Endothelial cell of umbilical vein (primary cell): ENCODE measurements at regions not wholly inside any gene's neighbourhood (a gene's known extent, or its start where the extent isn't known, plus 50 kb on each side); places are given as distances from the start of the nearest gene placed in this dataset.
"Not testable (repeated sequence)": the region's sequence is repeated elsewhere in the genome, so short reads cannot be mapped to it uniquely, and the experiment has no call there.

ENCODE experiments used
- CTCF ChIP-seq, 2 donors: IDR thresholded peaks; 1 replicate in 1 of 2; 2 replicates in 1 of 2; pipeline ENCODE4 v1.5.1; 2011; ENCODE audit warnings: low read length in 2 of 2, mild to moderate bottlenecking in 2 of 2, moderate library complexity in 2 of 2, control low read depth in 1 of 2, inconsistent platforms in 1 of 2, low read depth in 1 of 2; ENCODE audit not compliant: insufficient read depth in 1 of 2; ENCODE audit errors: extremely low read depth in 1 of 2
- EZH2 ChIP-seq: IDR thresholded peaks from 2 replicates; pipeline ENCODE4 v1.6.1; 2012; ENCODE audit warnings: borderline replicate concordance, low read depth, mild to moderate bottlenecking, moderate library complexity, low read length, inconsistent platforms; ENCODE audit not compliant: severe bottlenecking
- JUN ChIP-seq: IDR thresholded peaks from 2 replicates; pipeline ENCODE4 v1.6.1; 2011; ENCODE audit warnings: borderline replicate concordance, low read depth; ENCODE audit not compliant: insufficient read length, insufficient read depth

- not testable (repeated sequence) for TF ChIP-seq JUN; CTCF (IDR thresholded peaks at IDR 0.05; ENCODE audit: extremely low read depth in 1 of 2, insufficient read depth in 1 of 2, low read depth in 1 of 2, low read length in 2 of 2); EZH2
Observed at GRCh38 chr13:52213920-52214319, 54.5 kb upstream of the NEK3 start.
